ENCODE measurements at regions not wholly inside any gene's neighbourhood (a gene's known extent, or its start where the extent isn't known, plus 50 kb on each side); places are given as distances from the start of the nearest gene placed in this dataset.

- TF ChIP-seq CTCF (IDR thresholded peaks at IDR 0.05; ENCODE audit: low read depth, low read length, poor library complexity, severe bottlenecking) (no peak), EZH2phosphoT487 (IDR thresholded peaks at IDR 0.05; ENCODE audit: borderline replicate concordance, low read length) (no peak)
Measured at GRCh38 chr9:80074439-80074838, 502.7 kb downstream of the TLE4 start.
